Right cardiac atrium (tissue), 5 donors: ENCODE measurements at regions not wholly inside any gene's neighbourhood (a gene's known extent, or its start where the extent isn't known, plus 50 kb on each side); places are given as distances from the start of the nearest gene placed in this dataset.
"Not testable (repeated sequence)": the region's sequence is repeated elsewhere in the genome, so short reads cannot be mapped to it uniquely, and the experiment has no call there.

Experiments used
- ATAC-seq, 2 donors: fragments of 200-7000 bp; cut with Tn5 transposase; one replicate each; pipeline versions ENCODE4 v1.8.0 to v1.9.1; 2020; ENCODE audit warnings: moderate library complexity in 2 of 2, mild to moderate bottlenecking in 1 of 2
- DNase-seq, 3 donors: peaks; one replicate each; pipeline ENCODE4 v3.0.0-alpha.2; 2020
- H3K27ac ChIP-seq: one replicate; pipeline ENCODE4 v1.5.1; 2013; ENCODE audit warnings: mild to moderate bottlenecking, low read length, control low read depth, moderate library complexity
- H3K27me3 ChIP-seq: one replicate; pipeline ENCODE4 v1.6.1; 2013; ENCODE audit not compliant: control insufficient read depth, insufficient read depth
- H3K4me1 ChIP-seq: one replicate; pipeline ENCODE4 v1.6.1; 2013; ENCODE audit warnings: low read length; ENCODE audit not compliant: control insufficient read depth, insufficient read depth
- H3K4me3 ChIP-seq: one replicate; pipeline ENCODE4 v1.5.1; 2013; ENCODE audit warnings: low read length, control low read depth
- H3K9me3 ChIP-seq: one replicate; pipeline ENCODE4 v1.6.1; 2013; ENCODE audit warnings: low read length; ENCODE audit not compliant: control insufficient read depth
- WGBS: extraction: QIAGEN DNeasy Blood & Tissue Kit; methylation state at CpG from one replicate; pipeline ENCODE4 v1.1.7; 2013; 5-methylcytosine and 5-hydroxymethylcytosine counted together
- intact Hi-C, 4 donors: fragments of 100-400 bp; cut with DNase I; formaldehyde crosslinking; loops; one replicate each; pipeline versions ENCODE4 v1.11.0 to v1.14.0; 2022 to 2023
- donor health status: healthy with polysubstance abuse.
- donor health status: DM: no; HTN: yes; CAD: no.
- donor health status: DM: no; HTN: no; CAD: no.
- donor health status: DM: no; HTN: yes; CAD: no; lungs with severe emphysema.
- donor health status: DM: yes; HTN: yes; CAD: no.

GRCh38 chr9:31389075-31389474, 995.4 kb upstream of the ACO1 start:
- Histone ChIP-seq H3K4me1 (no peaks in the 10 kb centered on the region), H3K4me3 (no peak overlapping the region), H3K9me3 (no peaks in the 10 kb centered on the region), H3K27ac (no peak overlapping the region), H3K27me3 (no peaks in the 10 kb centered on the region)
- WGBS = 76% methylated on average over 3 of the region's 3 CpGs
- no peak for DNase-seq
- no peak for ATAC-seq
- intact Hi-C loops = no loop called here

- H3K9me3 ChIP-seq = no peaks in the 10 kb centered on the region
- 19% methylated on average over 5 of the region's 5 CpGs for WGBS
- no peak overlapping the region for H3K27ac ChIP-seq
- ATAC-seq = no peak
- H3K27me3 ChIP-seq = no peaks in the 10 kb centered on the region
- no peak for DNase-seq
- no peaks in the 10 kb centered on the region for H3K4me1 ChIP-seq
- H3K4me3 ChIP-seq = no peak overlapping the region
- intact Hi-C loops = no loop called here
Measured at GRCh38 chr9:31390403-31391025, 993.9 kb upstream of the ACO1 start.

- no peak for ATAC-seq
Measured at GRCh38 chr9:31393240-31393639, 991.2 kb upstream of the ACO1 start.

GRCh38 chr9:31394015-31394473, 990.4 kb upstream of the ACO1 start:
- H3K27me3 ChIP-seq = no peaks in the 10 kb centered on the region
- DNase-seq (no peak), ATAC-seq (peak; percentile 36 to 40)
- intact Hi-C loops = no loop called here
- H3K27ac ChIP-seq = no peak overlapping the region
- H3K4me1 ChIP-seq = no peaks in the 10 kb centered on the region
- 13% methylated on average over 2 of the region's 2 CpGs for whole genome bisulfite sequencing
- no peak overlapping the region for H3K4me3 ChIP-seq
- no peaks in the 10 kb centered on the region for H3K9me3 ChIP-seq

More at GRCh38 chr9:31393240-31393639, 991.2 kb upstream of the ACO1 start:
- no peak overlapping the region for H3K27ac ChIP-seq
- no peak for DNase-seq
- H3K4me1 ChIP-seq = no peaks in the 10 kb centered on the region
- intact Hi-C loops = no loop called here
- H3K27me3 ChIP-seq = no peaks in the 10 kb centered on the region
- H3K9me3 ChIP-seq = no peaks in the 10 kb centered on the region
- no peak overlapping the region for H3K4me3 ChIP-seq

GRCh38 chr9:31412081-31412480, 972.4 kb upstream of the ACO1 start:
- no peak overlapping the region for H3K27ac ChIP-seq
- no peaks in the 10 kb centered on the region for H3K27me3 ChIP-seq
- intact Hi-C loops = no loop called here
- H3K4me1 ChIP-seq = no peaks in the 10 kb centered on the region
- no peak overlapping the region for H3K4me3 ChIP-seq
- H3K9me3 ChIP-seq = no peaks in the 10 kb centered on the region
- no peak for DNase-seq
- no peak for ATAC-seq

GRCh38 chr9:31415164-31415563, 969.3 kb upstream of the ACO1 start:
- no peak overlapping the region for H3K4me3 ChIP-seq
- H3K9me3 ChIP-seq = no peaks in the 10 kb centered on the region
- H3K27ac ChIP-seq = no peak overlapping the region
- ATAC-seq (no peak), DNase-seq (no peak)
- H3K4me1 ChIP-seq = no peaks in the 10 kb centered on the region
- H3K27me3 ChIP-seq = no peaks in the 10 kb centered on the region
- intact Hi-C loops = no loop called here

GRCh38 chr9:31418419-31418818, 966.0 kb upstream of the ACO1 start:
- 91% methylated on average over 4 of the region's 4 CpGs for WGBS
- no peak for ATAC-seq
- Histone ChIP-seq H3K4me1 (no peaks in the 10 kb centered on the region), H3K27ac (no peak overlapping the region), H3K9me3 (no peaks in the 10 kb centered on the region), H3K27me3 (no peaks in the 10 kb centered on the region), H3K4me3 (no peak overlapping the region)
- DNase-seq = no peak
- intact Hi-C loops = no loop called here

GRCh38 chr9:31443630-31444457, 940.6 kb upstream of the ACO1 start:
- H3K4me1 ChIP-seq, intact Hi-C loops, DNase-seq, H3K9me3 ChIP-seq, H3K27ac ChIP-seq, H3K27me3 ChIP-seq, H3K4me3 ChIP-seq, ATAC-seq: not testable (repeated sequence)
- WGBS = 71% methylated on average over 7 of the region's 7 CpGs

GRCh38 chr9:31445357-31445756, 939.1 kb upstream of the ACO1 start:
- 89% methylated on average over 1 of the region's 1 CpG for WGBS
- DNase-seq = no peak
- no peak overlapping the region for H3K4me3 ChIP-seq
- no peak for ATAC-seq
- H3K4me1 ChIP-seq = no peaks in the 10 kb centered on the region
- no peaks in the 10 kb centered on the region for H3K27me3 ChIP-seq
- H3K27ac ChIP-seq = no peak overlapping the region
- H3K9me3 ChIP-seq = no peaks in the 10 kb centered on the region
- intact Hi-C loops = no loop called here

GRCh38 chr9:31445960-31446359, 938.5 kb upstream of the ACO1 start:
- 92% methylated on average over 4 of the region's 4 CpGs for WGBS
- Histone ChIP-seq H3K4me1 (no peaks in the 10 kb centered on the region), H3K4me3 (no peak overlapping the region), H3K27ac (no peak overlapping the region), H3K27me3 (no peaks in the 10 kb centered on the region), H3K9me3 (no peaks in the 10 kb centered on the region)
- DNase-seq = no peak
- ATAC-seq = no peak
- intact Hi-C loops = no loop called here

- 86% methylated on average over 4 of the region's 4 CpGs for WGBS
- no peaks in the 10 kb centered on the region for H3K9me3 ChIP-seq
- ATAC-seq (no peak), DNase-seq (no peak)
- H3K4me3 ChIP-seq = no peak overlapping the region
- H3K4me1 ChIP-seq = no peaks in the 10 kb centered on the region
- H3K27ac ChIP-seq = no peak overlapping the region
- H3K27me3 ChIP-seq = no peaks in the 10 kb centered on the region
- intact Hi-C loops = no loop called here
Measured at GRCh38 chr9:31467075-31467474, 917.4 kb upstream of the ACO1 start.
